Vagina (tissue), 2 donors: ENCODE measurements at regions not wholly inside any gene's neighbourhood (a gene's known extent, or its start where the extent isn't known, plus 50 kb on each side); places are given as distances from the start of the nearest gene placed in this dataset.

ENCODE experiments used
- DNase-seq, 2 donors: peaks; one replicate each; pipeline ENCODE4 v3.0.0-alpha.2; 2017; ENCODE audit errors: extremely low spot score in 2 of 2
- H3K27ac ChIP-seq: fragments of 200-600 bp; sonication (generic); one replicate; pipeline ENCODE4 v1.5.1; 2019
- H3K27me3 ChIP-seq: fragments of 200-600 bp; sonication (generic); one replicate; pipeline ENCODE4 v1.5.1; 2019
- H3K36me3 ChIP-seq, 2 donors: fragments of 200-600 bp; sonication (generic); one replicate each; pipeline ENCODE4 v1.5.1; 2017 to 2019
- H3K4me1 ChIP-seq: fragments of 200-600 bp; sonication (generic); one replicate; pipeline ENCODE4 v1.5.1; 2019
- H3K4me3 ChIP-seq, 2 donors: fragments of 200-600 bp; sonication (generic); 1 replicate in 1 of 2; 2 replicates in 1 of 2; pipeline ENCODE4 v1.5.1; 2016 to 2019
- H3K9me3 ChIP-seq: fragments of 200-600 bp; sonication (generic); one replicate; pipeline ENCODE4 v1.5.1; 2019
- CTCF ChIP-seq, 3 experiments: fragments of 450-650 bp in 2 of 3; fragments of 200-600 bp in 1 of 3; sonication (generic) in 1 of 3; IDR thresholded peaks; one replicate each; pipeline ENCODE4 v1.5.1; 2017 to 2019; ENCODE audit warnings: antibody characterized with exemption in 3 of 3, mild to moderate bottlenecking in 2 of 3, moderate library complexity in 2 of 3
- POLR2A ChIP-seq, 2 donors: fragments of 450-650 bp; IDR thresholded peaks; one replicate each; pipeline ENCODE4 v1.6.1; 2017; ENCODE audit warnings: antibody characterized with exemption in 2 of 2, mild to moderate bottlenecking in 2 of 2, moderate library complexity in 2 of 2
- POLR2AphosphoS5 ChIP-seq, 2 donors: sonication (generic); formaldehyde crosslinking; IDR thresholded peaks; one replicate each; pipeline ENCODE4 v1.9.0; 2017; ENCODE audit warnings: antibody characterized with exemption in 2 of 2, mild to moderate bottlenecking in 2 of 2, low read depth in 1 of 2; ENCODE audit not compliant: insufficient read depth in 1 of 2
- intact Hi-C: fragments of 100-400 bp; cut with DNase I; formaldehyde crosslinking; loops from one replicate; pipeline ENCODE4 v1.15.1; 2023

- H3K4me3 ChIP-seq: no peak overlapping the region
- no peak for TF ChIP-seq POLR2A (IDR thresholded peaks at IDR 0.05)
- peak; percentile 48 to 52 (median 50) for TF ChIP-seq CTCF (IDR thresholded peaks at IDR 0.05)
- no peak overlapping the region for H3K27ac ChIP-seq
- DNase-seq: no peak
- H3K9me3 ChIP-seq: no peaks in the 10 kb centered on the region
- H3K27me3 ChIP-seq: no peaks in the 10 kb centered on the region
- H3K36me3 ChIP-seq: no peaks in the 10 kb centered on the region
- peaks cover 5% of the 10 kb centered on the region for H3K4me1 ChIP-seq
- intact Hi-C loops: no loop called here
Observed at GRCh38 chr6:53718597-53719460, 53.3 kb upstream of the KLHL31 start.

DNA sequence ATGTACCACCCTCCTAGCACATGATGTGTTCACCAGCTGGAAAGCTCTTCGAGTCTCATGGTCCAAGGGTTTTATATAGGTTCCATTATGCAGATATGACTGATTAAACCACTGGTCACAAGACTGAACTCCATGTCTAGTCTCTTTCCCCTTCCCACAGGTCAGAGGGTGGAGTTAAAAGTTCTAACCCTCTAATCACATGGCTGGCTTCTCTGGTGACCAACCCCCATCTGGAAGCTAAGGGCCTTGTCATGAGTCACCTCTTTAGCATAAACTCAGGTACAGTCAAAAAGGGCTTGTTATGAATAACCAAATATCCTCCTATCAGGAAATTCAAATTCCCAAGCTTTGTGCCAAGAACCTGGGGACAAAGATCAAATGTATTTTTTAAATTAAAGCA is 52.0 kb upstream of the KLHL31 start:
- DNase-seq: no peak
- Histone ChIP-seq H3K9me3 (no peaks in the 10 kb centered on the region), H3K36me3 (no peaks in the 10 kb centered on the region), H3K4me1 (peaks cover 5% of the 10 kb centered on the region), H3K4me3 (no peak overlapping the region), H3K27ac (no peak overlapping the region), H3K27me3 (no peaks in the 10 kb centered on the region)
- intact Hi-C loops: no loop called here
- TF ChIP-seq POLR2A (IDR thresholded peaks at IDR 0.05) (no peak), POLR2AphosphoS5 (IDR thresholded peaks at IDR 0.05; ENCODE audit: insufficient read depth in 1 of 2, low read depth in 1 of 2) (no peak), CTCF (IDR thresholded peaks at IDR 0.05) (no peak)

DNA sequence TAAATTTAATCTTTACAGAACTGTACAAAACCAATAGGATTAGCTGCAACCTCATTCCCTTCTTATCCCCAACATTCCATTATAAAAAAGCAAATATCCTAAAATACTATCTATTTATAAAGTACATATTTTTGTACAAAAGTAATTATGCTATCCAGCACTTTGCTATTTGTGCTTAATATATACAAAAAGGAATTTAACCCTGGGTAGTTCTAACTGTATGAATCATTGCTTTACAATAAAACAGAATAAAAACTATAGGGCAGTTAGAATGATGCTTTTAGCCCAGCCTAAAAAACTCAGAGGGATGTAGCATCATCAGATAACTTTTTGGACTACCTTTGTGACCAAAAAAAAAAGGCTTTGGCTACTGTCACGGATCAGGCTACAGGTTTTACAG is 49.9 kb upstream of the KLHL31 start:
- no peak overlapping the region for H3K27ac ChIP-seq
- no peak for DNase-seq
- TF ChIP-seq POLR2A (IDR thresholded peaks at IDR 0.05) (no peak), POLR2AphosphoS5 (IDR thresholded peaks at IDR 0.05; ENCODE audit: insufficient read depth in 1 of 2, low read depth in 1 of 2) (no peak), CTCF (IDR thresholded peaks at IDR 0.05) (no peak)
- peaks cover 5% of the 10 kb centered on the region for H3K4me1 ChIP-seq
- H3K27me3 ChIP-seq: no peaks in the 10 kb centered on the region
- no peaks in the 10 kb centered on the region for H3K36me3 ChIP-seq
- H3K9me3 ChIP-seq: no peaks in the 10 kb centered on the region
- intact Hi-C loops: no loop called here
- H3K4me3 ChIP-seq: no peak overlapping the region
